ENCODE measurements at regions not wholly inside any gene's neighbourhood (a gene's known extent, or its start where the extent isn't known, plus 50 kb on each side); places are given as distances from the start of the nearest gene placed in this dataset.

DNA sequence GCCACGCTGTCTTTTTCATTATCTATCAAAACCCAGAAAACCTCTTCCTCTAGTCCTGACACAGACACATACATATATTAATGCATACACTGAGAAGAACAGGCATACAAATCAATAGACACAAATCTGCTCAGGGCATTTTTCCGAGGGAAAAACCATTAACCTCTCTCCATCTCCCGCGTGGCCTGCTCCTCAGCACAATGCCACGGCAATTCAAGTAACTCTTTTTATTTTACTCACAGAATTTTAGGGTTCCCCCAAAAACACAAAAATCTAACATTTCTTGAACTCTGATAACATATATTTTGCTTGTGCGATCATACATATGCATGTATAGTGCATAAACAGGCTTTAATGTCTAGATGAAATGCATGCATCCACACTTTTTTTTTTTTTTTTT lies 110.8 kb upstream of the NSMCE3 start:
- DNase-seq (no peak), ATAC-seq (ENCODE audit: low FRiP score in 2 of 2) (no peak)
- H3K9me3 ChIP-seq: no peaks in the 10 kb centered on the region
- H3K36me3 ChIP-seq: no peaks in the 10 kb centered on the region
- no peaks in the 10 kb centered on the region for H3K4me1 ChIP-seq
- TF ChIP-seq POLR2A (IDR thresholded peaks at IDR 0.05) (no peak), EP300 (IDR thresholded peaks at IDR 0.05) (no peak), POLR2AphosphoS5 (IDR thresholded peaks at IDR 0.05) (no peak)
- TF ChIP-seq, protein P1, sequence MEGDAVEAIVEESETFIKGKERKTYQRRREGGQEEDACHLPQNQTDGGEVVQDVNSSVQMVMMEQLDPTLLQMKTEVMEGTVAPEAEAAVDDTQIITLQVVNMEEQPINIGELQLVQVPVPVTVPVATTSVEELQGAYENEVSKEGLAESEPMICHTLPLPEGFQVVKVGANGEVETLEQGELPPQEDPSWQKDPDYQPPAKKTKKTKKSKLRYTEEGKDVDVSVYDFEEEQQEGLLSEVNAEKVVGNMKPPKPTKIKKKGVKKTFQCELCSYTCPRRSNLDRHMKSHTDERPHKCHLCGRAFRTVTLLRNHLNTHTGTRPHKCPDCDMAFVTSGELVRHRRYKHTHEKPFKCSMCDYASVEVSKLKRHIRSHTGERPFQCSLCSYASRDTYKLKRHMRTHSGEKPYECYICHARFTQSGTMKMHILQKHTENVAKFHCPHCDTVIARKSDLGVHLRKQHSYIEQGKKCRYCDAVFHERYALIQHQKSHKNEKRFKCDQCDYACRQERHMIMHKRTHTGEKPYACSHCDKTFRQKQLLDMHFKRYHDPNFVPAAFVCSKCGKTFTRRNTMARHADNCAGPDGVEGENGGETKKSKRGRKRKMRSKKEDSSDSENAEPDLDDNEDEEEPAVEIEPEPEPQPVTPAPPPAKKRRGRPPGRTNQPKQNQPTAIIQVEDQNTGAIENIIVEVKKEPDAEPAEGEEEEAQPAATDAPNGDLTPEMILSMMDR (IDR thresholded peaks at IDR 0.05): no peak
- H3K27ac ChIP-seq: no peak overlapping the region
- H3K27me3 ChIP-seq: no peaks in the 10 kb centered on the region
- H3K4me3 ChIP-seq: no peak overlapping the region
- 93 to 96% methylated on average over 6 of the region's 6 CpGs for WGBS, 2 donors

DNA sequence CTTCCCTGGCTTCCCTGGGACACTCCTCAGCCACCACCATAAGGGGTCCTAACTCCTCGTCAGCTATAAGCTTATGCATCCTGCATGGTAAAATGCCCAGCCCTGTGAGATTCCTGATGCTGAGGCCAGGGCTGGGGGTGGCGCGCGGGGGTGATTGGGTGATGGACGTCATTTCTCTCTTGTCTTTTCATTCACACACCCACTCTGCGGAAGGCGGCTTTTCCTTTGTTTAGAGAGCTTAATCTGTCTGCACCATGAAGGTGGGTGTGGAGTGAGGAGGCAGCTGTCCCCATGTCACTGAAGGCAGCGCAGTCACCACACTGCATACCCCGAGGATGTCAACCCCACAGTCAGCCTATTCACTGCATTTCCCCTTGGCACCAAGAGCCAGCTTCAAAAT lies 110.0 kb upstream of the NSMCE3 start:
- Histone ChIP-seq H3K4me3 (no peak overlapping the region), H3K9me3 (no peaks in the 10 kb centered on the region), H3K36me3 (no peaks in the 10 kb centered on the region), H3K4me1 (no peaks in the 10 kb centered on the region), H3K27ac (no peak overlapping the region), H3K27me3 (no peaks in the 10 kb centered on the region)
- TF ChIP-seq EP300 (IDR thresholded peaks at IDR 0.05) (no peak), POLR2A (IDR thresholded peaks at IDR 0.05) (no peak)
- ATAC-seq (ENCODE audit: low FRiP score in 2 of 2): no peak
- DNase-seq: no peak
- WGBS, 2 donors: 44% methylated on average over 8 to 9 of the region's 9 CpGs

DNA sequence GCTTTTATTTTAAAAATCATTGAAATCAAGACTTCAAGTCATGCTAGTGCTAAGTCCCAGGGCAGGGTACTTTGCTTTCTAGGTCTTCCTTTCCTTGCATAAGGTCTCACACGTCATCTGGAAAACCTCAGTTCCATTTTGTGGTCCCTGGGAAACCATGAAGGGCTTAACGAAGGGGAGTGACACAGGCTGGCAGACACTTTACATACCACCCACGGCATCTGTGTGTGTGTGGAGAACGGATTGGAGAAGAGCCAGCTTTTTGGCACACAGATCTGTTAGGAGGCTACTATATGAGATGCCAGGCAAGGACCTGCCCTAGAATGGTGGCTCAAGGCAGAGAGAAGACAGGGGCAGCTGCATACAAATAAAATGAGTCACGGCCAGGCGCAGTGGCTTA lies 107.5 kb upstream of the NSMCE3 start:
- Histone ChIP-seq H3K36me3 (no peaks in the 10 kb centered on the region), H3K27ac (no peak overlapping the region), H3K4me1 (no peaks in the 10 kb centered on the region), H3K27me3 (no peaks in the 10 kb centered on the region), H3K9me3 (no peaks in the 10 kb centered on the region), H3K4me3 (no peak overlapping the region)
- ATAC-seq (ENCODE audit: low FRiP score in 2 of 2): no peak
- DNase-seq: no peak
- TF ChIP-seq EP300 (IDR thresholded peaks at IDR 0.05): no peak
- TF ChIP-seq POLR2AphosphoS5 (IDR thresholded peaks at IDR 0.05): no peak
- TF ChIP-seq, protein P1 (IDR thresholded peaks at IDR 0.05): no peak
- TF ChIP-seq POLR2A (IDR thresholded peaks at IDR 0.05): no peak
- WGBS, 2 donors: 86 to 88% methylated on average over 6 of the region's 6 CpGs

DNA sequence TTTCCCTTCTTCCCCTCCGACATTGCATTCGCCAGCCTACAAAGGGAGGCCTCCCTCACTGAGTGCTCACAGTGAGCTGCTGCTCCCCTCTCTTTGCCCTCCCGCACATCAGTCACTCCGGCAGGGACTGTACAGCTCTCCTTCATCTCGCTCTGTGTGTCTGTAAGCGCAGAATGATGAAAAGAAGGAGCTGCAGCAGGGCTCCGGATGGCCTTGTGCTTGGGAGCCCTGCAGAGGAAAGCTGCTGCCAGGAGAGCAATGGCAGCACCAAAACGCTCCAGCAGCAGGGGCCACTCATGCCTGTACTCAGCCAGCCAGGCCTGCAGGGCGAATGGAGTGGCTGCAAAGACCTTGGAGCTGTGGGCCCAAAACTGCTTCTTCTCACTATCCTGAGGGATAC lies 107.0 kb upstream of the NSMCE3 start:
- Histone ChIP-seq H3K4me1 (no peaks in the 10 kb centered on the region), H3K9me3 (no peaks in the 10 kb centered on the region), H3K27me3 (no peaks in the 10 kb centered on the region), H3K27ac (no peak overlapping the region), H3K36me3 (no peaks in the 10 kb centered on the region), H3K4me3 (no peak overlapping the region)
- 68 to 82% methylated on average over 6 to 9 of the region's 9 CpGs for WGBS, 2 donors
- ATAC-seq (ENCODE audit: low FRiP score in 2 of 2) (no peak), DNase-seq (no peak)
- TF ChIP-seq POLR2AphosphoS5 (IDR thresholded peaks at IDR 0.05): no peak
- TF ChIP-seq, protein P1 (IDR thresholded peaks at IDR 0.05): no peak
- TF ChIP-seq EP300 (IDR thresholded peaks at IDR 0.05): no peak
- TF ChIP-seq POLR2A (IDR thresholded peaks at IDR 0.05): no peak

DNA sequence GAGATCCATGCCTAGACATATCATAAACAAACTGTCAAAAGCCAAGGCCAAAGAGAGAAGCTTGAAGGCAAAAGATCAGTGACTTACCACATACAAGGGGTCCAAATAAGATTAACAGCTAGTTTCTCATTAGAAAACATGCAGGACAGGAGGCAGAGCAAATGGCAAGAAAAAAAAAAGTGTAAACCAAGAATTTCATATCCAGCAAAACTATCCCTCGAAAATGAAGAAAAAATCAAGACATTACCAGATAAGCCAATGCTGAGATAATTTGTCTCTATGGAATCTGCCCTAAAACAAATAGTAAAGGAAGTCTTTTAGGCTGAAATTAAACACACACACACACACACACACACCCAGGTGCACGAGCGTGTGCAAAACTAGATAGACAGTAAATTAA lies 99.6 kb upstream of the NSMCE3 start:
- Histone ChIP-seq H3K4me3 (no peak overlapping the region), H3K9me3 (peaks cover 0 to 18% (median 16%) of the 10 kb centered on the region in 4 donors), H3K36me3 (no peaks in the 10 kb centered on the region), H3K4me1 (no peaks in the 10 kb centered on the region), H3K27me3 (no peaks in the 10 kb centered on the region), H3K27ac (no peak overlapping the region)
- no peak for TF ChIP-seq EP300 (IDR thresholded peaks at IDR 0.05)
- TF ChIP-seq POLR2A (IDR thresholded peaks at IDR 0.05): no peak
- TF ChIP-seq, protein P1 (IDR thresholded peaks at IDR 0.05): no peak
- no peak for TF ChIP-seq POLR2AphosphoS5 (IDR thresholded peaks at IDR 0.05)
- no peak for ATAC-seq (ENCODE audit: low FRiP score in 2 of 2)
- 94 to 95% methylated on average over 3 of the region's 3 CpGs for WGBS, 2 donors
- DNase-seq: no peak

All from upper lobe of left lung (tissue), 6 donors.